ENCODE measurements at regions not wholly inside any gene's neighbourhood (a gene's known extent, or its start where the extent isn't known, plus 50 kb on each side); places are given as distances from the start of the nearest gene placed in this dataset.

GRCh38 chr7:36037121-36037662 is 115.9 kb upstream of the EEPD1 start:
- TF ChIP-seq, protein P1, sequence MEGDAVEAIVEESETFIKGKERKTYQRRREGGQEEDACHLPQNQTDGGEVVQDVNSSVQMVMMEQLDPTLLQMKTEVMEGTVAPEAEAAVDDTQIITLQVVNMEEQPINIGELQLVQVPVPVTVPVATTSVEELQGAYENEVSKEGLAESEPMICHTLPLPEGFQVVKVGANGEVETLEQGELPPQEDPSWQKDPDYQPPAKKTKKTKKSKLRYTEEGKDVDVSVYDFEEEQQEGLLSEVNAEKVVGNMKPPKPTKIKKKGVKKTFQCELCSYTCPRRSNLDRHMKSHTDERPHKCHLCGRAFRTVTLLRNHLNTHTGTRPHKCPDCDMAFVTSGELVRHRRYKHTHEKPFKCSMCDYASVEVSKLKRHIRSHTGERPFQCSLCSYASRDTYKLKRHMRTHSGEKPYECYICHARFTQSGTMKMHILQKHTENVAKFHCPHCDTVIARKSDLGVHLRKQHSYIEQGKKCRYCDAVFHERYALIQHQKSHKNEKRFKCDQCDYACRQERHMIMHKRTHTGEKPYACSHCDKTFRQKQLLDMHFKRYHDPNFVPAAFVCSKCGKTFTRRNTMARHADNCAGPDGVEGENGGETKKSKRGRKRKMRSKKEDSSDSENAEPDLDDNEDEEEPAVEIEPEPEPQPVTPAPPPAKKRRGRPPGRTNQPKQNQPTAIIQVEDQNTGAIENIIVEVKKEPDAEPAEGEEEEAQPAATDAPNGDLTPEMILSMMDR (IDR thresholded peaks at IDR 0.05): no peak
- H3K27ac ChIP-seq: no peak overlapping the region
- intact Hi-C loops (cut with DNase I): no loop called here
- no peaks in the 10 kb centered on the region for H3K36me3 ChIP-seq
- DNase-seq: peak; percentile 34
- H3K9me3 ChIP-seq: no peaks in the 10 kb centered on the region
- no peaks in the 10 kb centered on the region for H3K27me3 ChIP-seq
- H3K9ac ChIP-seq (ENCODE audit: low read depth in 2 of 2, low read length in 2 of 2): no peak overlapping the region
- no peak overlapping the region for H3K4me3 ChIP-seq
- H3K4me1 ChIP-seq: no peaks in the 10 kb centered on the region

DNA sequence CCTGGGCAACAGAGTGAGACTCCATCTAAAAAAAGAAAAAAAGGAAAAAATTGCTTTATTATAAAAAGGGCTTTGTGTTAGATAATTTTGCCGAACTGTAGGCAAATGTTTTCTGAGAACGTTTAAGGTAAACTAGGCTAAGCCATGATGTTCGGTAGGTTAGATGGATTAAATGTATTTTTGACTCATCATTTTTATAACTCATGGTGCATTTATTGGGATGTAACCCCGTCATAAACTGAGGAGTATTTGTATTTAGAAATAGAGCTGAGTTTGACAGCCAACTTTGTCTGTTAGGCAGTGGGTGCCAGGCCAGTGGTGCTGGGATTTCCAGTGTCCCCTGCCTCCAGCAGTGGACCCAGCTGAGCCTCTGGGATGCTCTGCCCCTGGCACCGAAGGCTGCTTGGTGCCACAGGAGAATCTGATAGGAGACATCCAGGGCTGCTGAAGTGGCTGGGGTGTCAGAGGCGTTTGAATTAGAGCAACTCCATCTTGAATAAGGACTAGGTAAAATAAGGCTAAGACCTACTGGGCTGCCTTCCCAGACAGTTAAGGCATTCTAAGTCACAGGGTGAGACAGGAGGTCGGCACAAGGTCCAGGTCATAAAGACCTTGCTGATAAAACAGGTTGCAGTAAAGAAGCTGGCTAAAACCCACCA is 114.9 kb upstream of the EEPD1 start:
- no peak overlapping the region for H3K4me3 ChIP-seq
- intact Hi-C loops (cut with DNase I): no loop called here
- H3K4me1 ChIP-seq: no peaks in the 10 kb centered on the region
- no peak overlapping the region for H3K9ac ChIP-seq (ENCODE audit: low read depth in 2 of 2, low read length in 2 of 2)
- DNase-seq: no peak
- no peaks in the 10 kb centered on the region for H3K36me3 ChIP-seq
- H3K27me3 ChIP-seq: no peaks in the 10 kb centered on the region
- TF ChIP-seq, protein P1 (IDR thresholded peaks at IDR 0.05): no peak
- H3K9me3 ChIP-seq: no peaks in the 10 kb centered on the region
- H3K27ac ChIP-seq: no peak overlapping the region

GRCh38 chr7:36039243-36039642 is 113.8 kb upstream of the EEPD1 start:
- no peak overlapping the region for H3K9ac ChIP-seq (ENCODE audit: low read depth in 2 of 2, low read length in 2 of 2)
- H3K4me1 ChIP-seq: no peaks in the 10 kb centered on the region
- no peaks in the 10 kb centered on the region for H3K9me3 ChIP-seq
- no peak for DNase-seq
- TF ChIP-seq, protein P1 (IDR thresholded peaks at IDR 0.05): no peak
- H3K27ac ChIP-seq: no peak overlapping the region
- H3K36me3 ChIP-seq: no peaks in the 10 kb centered on the region
- intact Hi-C loops (cut with DNase I): no loop called here
- no peaks in the 10 kb centered on the region for H3K27me3 ChIP-seq
- no peak overlapping the region for H3K4me3 ChIP-seq

DNA sequence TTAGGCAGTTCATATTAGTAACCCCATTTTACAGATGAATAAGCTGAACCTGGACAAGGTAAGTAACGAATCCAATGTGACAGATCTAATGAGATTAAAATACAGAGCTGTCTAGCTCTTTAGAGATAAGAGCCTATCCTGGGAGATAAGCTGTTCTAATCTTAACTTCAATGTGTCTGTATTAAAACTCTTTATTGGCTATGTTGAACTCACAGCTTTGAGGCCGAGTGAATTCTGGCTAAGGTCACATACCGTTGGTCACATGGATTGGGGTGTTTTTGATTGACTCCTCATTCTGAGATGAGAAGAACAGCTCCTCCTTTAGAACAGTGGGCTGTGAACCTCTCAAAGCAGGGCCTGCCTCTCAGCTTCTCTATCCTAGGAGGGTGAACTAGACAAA is 113.4 kb upstream of the EEPD1 start:
- H3K9me3 ChIP-seq: no peaks in the 10 kb centered on the region
- intact Hi-C loops (cut with DNase I): no loop called here
- no peak for DNase-seq
- no peaks in the 10 kb centered on the region for H3K27me3 ChIP-seq
- no peaks in the 10 kb centered on the region for H3K36me3 ChIP-seq
- no peak overlapping the region for H3K4me3 ChIP-seq
- H3K27ac ChIP-seq: no peak overlapping the region
- no peaks in the 10 kb centered on the region for H3K4me1 ChIP-seq
- no peak overlapping the region for H3K9ac ChIP-seq (ENCODE audit: low read depth in 2 of 2, low read length in 2 of 2)
- TF ChIP-seq, protein P1 (IDR thresholded peaks at IDR 0.05): no peak

- intact Hi-C loops (cut with DNase I): no loop called here
- no peaks in the 10 kb centered on the region for H3K36me3 ChIP-seq
Observed at GRCh38 chr7:36040679-36041078, 112.4 kb upstream of the EEPD1 start.

More at GRCh38 chr7:36040679-36041078, 112.4 kb upstream of the EEPD1 start:
- no peak for DNase-seq
- Histone ChIP-seq H3K9ac (ENCODE audit: low read depth in 2 of 2, low read length in 2 of 2) (no peak overlapping the region), H3K9me3 (no peaks in the 10 kb centered on the region), H3K4me1 (no peaks in the 10 kb centered on the region), H3K27ac (no peak overlapping the region), H3K4me3 (no peak overlapping the region), H3K27me3 (no peaks in the 10 kb centered on the region)
- TF ChIP-seq, protein P1 (IDR thresholded peaks at IDR 0.05): no peak
